SHP77 (cell line): ENCODE measurements at regions not wholly inside any gene's neighbourhood (a gene's known extent, or its start where the extent isn't known, plus 50 kb on each side); places are given as distances from the start of the nearest gene placed in this dataset.

ENCODE experiments used
- DNase-seq, 2 experiments: peaks; one replicate each; lab custom pipeline; 2025; lab: John Stamatoyannopoulos, UW

DNA sequence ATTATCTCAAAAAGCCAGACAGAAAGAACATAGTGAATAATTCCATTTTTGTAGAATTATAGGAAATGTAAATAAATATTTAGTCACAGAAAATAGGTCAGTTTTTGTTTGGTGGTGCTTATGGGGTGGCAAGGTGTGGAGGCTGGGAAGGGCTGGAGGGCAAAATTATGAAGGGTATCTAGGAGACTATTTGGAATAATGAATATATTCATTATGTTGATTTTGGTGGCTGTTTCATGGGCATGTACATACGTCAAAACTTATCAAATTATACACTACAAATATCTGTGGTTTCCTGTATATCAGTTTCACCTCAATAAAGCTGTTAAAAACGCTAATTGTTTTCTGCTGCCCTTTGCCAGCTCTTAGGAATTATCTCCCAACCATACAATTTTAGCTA is 298.7 kb upstream of the GOLIM4 start:
- no peak for DNase-seq

DNA sequence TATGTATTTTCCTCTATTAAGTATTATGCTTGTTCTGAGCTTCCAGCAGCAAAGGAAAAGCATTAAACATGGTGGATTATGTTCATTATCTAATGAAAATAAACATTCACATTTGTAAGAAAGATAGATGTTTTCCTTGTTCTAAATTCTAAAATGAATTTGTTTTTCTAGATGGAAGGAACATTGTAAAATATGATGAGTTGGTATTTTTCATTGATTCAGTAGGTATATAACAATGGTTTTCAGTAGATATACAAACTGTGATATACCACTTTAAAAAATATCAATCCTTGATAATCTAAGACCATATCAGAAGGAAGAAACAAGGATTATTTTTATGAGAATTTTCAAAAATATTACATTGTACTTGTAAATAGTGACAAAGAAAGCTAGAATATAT is 290.6 kb upstream of the GOLIM4 start:
- DNase-seq, result no peak

DNA sequence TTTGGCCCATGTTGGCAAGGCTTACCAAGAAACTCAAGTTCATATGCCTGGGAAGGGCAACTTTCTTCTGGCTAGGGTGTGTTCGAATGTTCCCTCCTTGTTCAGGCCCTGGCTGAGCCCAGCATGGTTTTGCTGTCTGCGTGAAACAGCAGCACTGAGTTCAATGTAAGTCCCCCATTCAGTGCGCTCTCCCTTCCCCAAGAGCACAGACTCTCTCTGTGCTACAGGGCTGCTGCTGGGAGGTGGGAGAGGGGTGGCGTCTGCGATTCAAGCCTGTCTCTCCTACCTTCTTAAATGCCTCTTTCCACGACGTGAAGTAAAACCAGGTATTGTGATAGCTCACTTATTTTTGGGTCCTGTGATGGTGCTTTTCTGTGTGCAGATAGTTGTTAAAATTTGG is 289.3 kb upstream of the GOLIM4 start:
- no peak for DNase-seq

DNA sequence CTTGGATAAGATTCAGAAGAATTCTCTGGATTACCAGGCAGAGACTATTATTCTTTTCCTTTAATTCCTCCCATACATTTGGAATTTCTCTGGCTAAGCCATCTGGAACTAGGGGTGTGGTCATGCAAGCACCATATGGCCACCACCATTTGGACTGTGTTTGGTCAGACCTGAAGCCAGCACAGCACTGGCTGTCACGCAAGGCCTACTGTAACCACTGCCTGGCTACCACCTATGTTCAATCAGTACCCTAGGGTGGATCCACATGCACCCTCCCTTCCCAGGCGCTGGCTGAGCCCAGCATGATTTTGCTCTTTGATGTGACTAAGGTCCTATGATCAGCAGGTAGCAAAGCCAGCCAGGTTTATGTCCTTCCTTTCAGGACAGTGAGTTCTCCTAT is 287.8 kb upstream of the GOLIM4 start:
- no peak for DNase-seq

DNA sequence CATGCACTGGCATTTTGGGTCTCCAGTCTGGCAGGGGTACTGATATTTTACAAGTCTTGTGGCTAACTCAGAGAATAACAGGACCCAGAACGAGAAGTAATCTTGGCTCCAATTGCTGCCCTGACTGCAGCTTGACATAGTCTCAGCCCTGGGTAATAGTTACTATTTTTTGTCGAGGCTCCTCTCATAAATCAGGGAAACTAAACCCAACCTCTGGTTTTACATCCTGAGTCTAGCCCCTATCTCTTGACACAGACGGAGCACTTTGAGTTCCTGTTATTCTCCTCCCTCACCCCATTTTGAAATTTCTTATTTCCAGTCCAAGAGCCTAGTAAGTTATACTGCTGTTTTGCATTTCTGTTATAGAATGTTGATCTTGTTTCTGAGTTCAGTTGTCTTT is 276.1 kb upstream of the GOLIM4 start:
- no peak for DNase-seq

DNA sequence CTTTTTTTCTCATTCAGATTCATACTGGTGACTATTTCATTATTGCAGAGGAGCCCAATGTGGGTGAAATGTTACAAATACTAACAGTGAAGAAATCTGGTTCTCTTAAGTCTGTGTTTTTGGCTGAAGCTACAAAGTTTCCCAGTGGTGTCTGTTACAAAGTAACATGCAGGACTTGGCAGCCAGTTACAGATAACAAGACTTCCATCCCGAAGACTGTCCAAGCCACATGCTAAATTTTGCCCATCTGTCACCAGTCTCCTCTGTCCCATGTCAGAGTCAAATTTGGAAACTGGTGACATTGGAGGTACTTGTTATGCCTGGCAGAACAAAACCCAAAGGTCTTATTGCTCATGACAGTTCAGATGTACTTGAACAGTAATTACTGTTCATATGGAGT is 269.2 kb upstream of the GOLIM4 start:
- DNase-seq, result no peak

DNA sequence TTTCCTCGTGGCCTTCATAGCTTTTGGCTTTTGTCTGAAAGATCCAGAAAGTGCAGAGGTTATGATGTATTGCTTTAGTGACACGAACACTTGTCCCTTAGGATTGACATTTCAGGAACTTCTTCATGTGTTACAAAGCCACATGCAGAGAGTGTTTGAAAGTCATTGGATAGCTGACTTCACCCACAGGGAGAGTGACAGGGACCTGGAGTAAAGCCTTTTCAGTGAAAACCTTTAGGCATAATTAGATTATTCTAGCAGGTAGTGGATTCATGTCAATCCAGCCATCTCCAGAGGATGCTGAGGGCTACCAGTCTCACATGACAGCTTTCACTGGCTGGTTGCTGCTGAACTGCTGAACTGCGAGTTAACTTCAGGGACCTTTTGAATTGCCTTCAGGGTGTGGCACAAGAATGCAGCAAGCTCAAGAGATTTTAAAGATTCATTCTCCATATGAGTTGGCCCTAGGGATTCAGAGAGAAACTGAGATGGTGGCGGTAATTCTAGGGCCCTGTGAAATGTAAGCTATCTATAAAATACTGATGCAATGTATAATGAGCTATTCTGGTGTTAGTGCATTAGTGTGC is 267.0 kb upstream of the GOLIM4 start:
- DNase-seq, result no peak

DNA sequence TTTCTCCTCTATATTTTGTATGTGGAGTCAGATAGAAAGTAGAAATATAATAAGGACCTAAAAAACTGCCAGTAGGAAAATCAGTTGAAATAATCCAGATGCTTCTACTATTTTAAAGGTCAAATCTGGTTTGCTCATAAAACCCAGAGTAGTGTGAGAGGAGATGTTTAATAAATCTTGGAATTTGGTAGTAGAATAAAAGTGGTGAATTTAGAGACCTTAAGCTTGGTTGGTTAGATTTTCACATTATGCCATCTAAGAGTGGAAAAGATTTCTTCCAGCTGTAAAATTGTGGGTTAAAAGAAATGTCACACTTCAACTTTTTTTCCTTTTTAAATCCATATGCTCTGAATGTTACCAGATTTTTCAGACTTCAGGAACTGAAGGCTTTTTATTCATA is 266.4 kb upstream of the GOLIM4 start:
- no peak for DNase-seq

DNA sequence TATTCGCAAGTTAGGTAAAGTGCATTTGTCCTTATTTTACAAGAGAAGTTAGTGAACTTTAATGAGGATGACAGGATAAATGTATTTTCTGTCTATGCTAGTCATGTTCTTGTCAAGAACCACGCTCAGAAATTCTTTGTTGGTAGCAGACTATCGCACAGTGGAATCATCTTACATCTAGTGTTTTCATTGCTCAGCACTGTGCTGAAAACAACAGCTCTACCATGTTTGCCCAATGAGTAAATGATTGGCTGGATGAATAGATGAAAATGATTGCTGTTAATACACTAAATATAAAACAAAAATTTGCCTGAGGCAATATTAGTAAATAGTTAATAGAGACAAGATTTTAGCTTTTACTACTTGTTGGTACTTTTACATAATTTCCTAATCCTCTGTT is 265.3 kb upstream of the GOLIM4 start:
- no peak for DNase-seq

DNA sequence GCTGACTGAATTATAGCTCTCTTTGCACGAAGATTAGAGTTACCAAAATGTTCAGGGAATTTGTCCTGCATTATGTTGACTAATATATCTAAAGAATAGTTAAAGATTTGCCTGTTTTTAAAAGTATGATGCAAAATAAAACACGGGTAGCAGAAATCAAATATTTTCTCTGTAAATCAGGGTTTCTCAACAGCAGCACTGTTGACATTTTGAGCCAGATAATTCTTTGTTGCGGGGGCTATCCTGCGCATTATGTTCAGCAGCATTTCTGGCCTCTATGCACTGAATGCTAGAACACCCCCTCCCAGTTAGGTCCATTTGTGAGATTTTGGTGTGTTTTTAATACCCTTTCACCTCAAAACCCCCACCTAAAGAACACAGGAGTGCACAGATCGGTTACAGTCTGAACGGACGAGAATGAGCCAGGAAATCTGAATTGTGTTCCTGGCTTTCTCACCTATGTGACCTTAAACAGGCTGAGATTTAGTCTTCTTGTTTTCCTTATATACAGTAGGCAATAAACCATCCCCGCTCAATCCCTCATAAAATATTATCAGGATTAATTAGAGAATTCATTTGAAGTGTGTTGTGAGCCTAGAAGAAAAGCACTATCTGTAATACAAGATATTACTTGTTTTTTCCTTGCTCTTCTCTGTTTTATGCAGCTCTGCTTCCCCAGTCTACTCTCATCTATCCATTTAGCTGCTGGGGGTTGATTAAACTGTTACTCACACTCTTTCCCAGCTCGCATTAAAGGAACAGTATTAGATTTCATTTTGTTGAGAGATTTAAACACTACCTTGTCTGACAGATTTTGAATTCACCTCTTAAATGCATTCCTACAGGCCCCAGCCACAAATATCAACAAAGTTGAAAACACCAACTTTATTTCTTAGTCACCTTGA is 247.5 kb upstream of the GOLIM4 start:
- no peak for DNase-seq

DNA sequence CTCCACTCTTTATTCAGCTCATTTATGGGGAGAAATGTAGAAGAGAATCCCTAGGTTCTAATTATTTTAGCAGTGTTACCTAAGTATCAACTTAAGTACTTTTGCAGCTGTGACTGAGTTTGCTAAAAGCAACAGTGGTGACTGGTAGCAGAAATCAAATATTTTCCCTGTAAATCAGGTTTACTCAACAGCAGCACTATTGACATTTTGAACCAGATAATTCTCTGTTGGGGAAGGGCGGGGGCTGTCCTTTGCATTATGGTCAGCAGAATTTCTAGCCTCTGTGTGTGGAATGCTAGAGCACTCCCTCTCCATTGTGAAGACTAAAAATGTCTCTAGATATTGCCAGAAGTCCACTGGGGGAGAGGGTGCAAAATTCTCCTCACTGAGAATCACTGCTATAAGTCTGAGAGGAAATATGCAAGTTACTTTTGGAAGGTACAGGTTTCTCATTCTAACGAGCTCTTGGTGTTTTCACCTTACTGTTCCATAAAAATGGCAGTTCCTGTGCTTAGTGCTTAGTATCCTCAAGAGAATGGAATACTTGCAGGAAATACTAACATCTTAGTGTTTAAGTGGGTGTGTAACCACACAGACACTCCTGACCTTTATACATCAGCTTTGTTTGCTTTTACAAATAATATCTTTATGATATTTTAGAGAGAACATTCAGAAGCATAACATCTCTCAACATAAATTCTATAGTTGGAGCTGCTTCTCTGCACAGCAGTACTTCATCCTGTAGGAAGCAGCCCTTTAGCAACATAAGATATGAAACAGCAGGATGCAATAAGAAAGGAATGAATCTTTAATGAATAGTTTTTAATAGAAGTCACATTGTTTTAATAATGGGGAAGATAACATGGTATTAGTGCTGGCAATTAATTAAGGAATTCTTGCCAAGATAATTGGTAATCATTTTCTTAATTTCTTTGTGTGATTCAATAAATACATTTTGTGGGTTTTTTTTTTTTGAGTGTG is 246.5 kb upstream of the GOLIM4 start:
- no peak for DNase-seq

DNA sequence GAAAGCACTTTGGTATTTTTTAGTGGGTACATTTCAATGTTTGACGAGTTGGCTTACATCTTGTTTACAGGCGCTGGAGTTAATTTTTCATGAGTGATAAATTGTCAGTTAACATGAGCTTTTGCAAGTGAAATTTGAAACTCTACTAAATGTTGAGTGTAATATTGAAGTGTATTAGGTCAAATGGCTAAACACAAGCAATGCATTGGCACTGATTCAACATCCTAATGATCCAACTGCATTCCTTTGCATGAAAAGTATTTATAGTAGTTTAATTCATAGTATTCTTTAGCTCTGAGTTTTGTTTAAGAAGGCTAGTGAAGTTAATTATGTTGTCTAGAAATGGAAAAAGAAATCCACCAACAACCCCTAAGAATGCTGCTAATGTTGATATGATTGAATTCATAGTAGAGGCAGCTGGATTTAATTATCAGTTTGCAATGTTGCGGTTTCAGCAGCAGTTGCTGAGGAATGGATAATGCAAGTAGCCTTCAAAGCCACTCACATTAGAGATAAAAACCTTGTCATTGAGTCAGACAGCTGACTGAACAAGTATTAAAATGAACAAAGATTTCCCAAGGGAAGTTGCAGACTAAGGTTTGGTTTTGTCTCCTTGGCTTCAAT is 245.6 kb upstream of the GOLIM4 start:
- no peak for DNase-seq

DNA sequence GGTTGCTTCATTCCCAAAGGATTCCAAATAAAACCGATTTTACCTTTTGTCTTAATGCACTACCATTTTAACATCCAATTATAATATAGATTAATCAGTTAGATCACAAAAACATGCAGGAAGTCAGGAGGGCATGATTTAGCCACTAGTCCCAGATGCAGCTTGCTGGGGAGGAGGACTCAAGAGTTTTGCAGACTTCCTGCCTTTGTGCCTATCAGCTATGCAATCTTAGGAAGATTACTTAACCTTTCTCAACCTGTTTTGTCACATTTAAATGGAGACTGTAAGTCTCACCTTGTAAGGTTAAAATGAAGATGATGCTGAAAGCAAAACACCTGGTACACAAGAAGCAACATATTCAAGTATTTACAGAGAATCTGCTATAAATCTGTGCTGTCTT is 242.4 kb upstream of the GOLIM4 start:
- DNase-seq, result no peak

DNA sequence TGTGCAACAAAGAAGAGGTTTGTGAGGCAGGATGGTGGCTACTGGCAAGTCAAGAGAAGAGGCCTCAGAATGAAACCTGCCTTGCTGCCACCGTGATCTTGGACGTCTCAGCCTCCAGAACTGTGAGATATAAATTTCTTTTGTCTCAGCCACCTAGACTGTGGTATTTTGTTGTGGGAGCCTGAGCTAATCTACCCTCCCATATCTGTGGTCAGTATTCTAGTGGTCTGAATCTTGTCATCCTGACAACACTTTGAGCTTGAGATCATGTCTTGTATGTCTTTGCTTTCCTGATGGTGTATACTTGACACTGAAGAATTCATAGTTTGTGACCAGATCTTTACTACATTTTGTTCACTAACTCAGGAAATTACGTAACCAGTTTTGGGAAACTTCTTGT is 240.6 kb upstream of the GOLIM4 start:
- no peak for DNase-seq

DNA sequence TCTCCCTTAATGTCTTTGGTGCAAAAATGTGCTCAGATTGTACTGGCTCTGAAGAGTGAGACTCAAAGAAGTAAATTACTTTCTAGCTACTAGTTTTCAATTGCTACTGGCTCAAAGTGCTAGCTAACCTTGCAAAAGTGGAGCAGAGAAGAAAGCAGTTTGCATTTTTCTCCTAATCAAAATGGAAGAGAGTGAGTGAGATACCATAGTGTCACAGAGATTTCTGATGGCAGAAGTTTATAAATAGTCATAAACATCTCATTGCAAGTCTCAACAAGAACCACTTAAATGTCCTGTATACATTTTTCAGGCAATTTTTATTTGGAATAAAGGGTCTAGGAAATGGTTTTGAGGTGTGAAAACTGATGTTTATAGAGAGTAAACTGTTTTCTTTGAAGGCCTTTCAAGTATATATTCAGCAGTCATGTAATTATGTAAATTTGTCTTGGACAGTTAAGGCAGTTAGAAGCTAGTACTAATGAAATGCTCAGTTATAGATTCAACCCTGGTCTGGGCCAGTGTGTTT is 237.7 kb upstream of the GOLIM4 start:
- DNase-seq, result no peak

DNA sequence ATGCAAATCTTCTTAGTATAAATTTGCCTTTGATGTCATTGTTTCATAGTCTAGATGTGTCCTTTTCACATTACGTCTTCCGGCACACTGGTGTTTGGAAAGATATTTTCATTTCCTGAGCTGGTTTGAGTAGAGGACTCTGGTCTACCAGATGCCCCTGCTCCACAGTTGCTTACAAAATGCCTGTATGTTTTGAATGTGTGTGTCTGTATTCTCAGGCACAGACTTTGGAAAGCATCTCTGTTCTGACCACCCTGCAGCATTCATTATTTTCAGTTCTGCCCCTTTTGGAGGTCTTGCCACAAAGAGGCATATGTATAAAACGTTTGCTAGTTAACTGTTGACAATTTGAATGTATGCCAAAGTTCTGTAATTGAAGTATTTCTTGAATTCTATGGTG is 236.0 kb upstream of the GOLIM4 start:
- no peak for DNase-seq

DNA sequence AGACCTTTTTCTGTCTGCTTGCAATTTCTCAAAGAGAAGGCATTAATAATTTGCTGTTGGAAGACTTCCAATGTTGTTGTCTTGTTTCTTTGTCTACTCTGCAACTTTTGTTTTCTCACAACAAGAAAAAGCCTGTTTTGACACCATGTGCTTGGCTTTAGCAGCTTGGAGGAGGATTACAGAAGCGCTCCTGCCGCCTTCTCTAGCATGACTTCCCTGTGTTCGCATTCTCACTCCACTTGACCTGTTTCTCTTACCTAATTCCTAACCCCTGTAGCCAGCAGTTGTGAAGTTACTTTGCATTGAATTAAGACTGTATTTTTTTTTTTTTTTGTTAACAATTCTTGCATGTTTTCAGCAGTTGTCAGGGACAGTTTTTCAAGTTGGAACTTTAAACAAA is 235.3 kb upstream of the GOLIM4 start:
- DNase-seq, result no peak

DNA sequence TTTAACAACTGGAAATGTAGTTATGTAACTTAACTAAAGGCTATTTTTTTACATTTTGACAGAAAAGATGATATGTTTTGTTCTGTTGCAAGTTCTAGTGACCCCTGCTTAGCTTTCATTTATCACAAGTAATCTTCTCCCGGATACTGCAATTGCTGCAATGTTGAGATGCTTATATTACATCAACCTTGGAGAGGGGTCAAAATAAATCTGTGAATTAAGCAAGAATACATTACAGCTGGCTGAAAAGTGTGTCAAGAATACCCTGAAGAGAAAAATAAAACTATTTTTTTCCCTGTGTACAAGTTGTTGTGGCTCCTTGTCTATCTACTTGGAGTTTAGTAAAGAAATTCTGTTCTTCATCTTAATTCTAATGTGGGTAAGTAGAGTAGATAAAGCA is 232.1 kb upstream of the GOLIM4 start:
- no peak for DNase-seq

DNA sequence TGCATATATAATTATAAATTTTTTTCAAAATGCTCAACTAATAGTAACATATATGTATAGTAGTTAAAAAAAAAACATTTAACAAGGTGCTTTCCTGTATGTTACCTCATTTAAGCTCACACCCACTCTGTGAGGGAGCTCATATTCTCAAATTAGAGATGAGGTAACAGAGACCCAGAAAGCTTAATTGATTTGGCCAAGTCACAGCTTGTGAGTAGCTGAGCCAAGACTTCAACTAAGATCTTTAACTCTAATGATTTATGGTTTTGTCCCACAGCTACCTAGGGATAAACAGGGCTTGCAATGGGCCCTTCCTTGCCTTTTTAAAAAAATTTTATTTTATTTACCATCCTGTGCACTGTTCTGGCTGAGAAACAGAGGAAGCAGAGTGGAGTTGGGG is 230.0 kb upstream of the GOLIM4 start:
- DNase-seq, result no peak

DNA sequence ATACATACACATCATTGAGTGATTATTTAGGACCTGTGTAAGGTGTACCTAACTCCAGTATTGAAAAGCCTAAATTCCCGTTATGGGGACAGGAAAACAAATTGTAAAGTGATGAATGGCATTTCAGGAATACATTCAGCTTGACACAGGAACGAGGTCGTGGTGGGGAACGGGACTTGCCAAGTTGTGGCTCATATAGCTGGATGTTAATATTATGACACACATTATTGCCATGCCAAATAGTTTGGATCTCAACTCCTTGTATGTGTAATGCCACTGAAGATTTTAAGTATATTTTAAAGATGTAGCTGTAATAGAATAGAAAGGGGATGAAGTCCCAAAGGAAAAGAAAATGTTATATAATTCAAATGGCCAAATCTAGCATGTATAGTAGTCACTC is 227.2 kb upstream of the GOLIM4 start:
- DNase-seq, result no peak

DNA sequence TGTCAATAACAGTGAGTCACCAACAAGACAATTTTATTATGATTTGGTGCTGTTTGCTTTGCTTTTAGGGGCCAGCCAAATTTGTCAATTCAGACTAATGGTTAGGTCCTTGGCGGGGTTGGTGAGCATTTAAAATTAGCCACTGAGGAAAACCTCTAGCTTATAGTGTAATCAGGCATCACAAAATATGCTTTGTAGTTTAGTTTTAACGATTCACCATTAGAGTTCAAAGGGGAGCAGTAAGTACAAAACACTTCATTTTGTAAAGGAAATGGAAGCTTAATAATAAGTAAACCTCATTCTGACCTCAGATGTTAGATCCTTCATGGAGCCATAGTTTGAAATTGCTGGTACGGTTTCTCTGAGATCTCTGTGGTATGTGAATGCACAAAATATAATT is 218.4 kb upstream of the GOLIM4 start:
- DNase-seq, result no peak

DNA sequence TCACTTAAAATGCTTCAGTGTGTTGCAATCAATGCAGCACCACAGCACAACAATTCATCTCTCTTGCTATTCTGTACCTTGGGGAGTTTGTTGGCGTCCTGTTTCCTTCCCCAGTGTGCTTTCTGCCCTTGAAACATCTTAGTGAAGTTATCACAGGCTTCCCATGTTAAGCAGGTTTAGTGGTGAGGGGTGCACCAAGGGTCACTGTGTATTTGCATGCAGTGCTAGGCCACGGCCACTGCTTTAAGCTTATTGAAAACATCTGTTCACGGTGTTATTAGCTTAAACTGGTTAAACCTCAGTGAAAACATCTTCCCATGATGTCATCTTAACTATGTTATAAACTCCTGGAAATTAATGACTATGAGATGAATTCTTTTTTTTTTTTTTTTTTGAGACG is 217.3 kb upstream of the GOLIM4 start:
- no peak for DNase-seq
